Coronary artery (tissue), 2 donors: ENCODE measurements at regions not wholly inside any gene's neighbourhood (a gene's known extent, or its start where the extent isn't known, plus 50 kb on each side); places are given as distances from the start of the nearest gene placed in this dataset.

ENCODE experiments used
- DNase-seq: peaks from one replicate; pipeline ENCODE4 v3.0.0-alpha.2; 2017; ENCODE audit warnings: low spot score
- H3K27ac ChIP-seq, 2 donors: fragments of 200-600 bp; sonication (generic); one replicate each; pipeline ENCODE4 v1.5.1; 2016 to 2019
- H3K4me3 ChIP-seq: fragments of 200-600 bp; sonication (generic); 2 replicates; pipeline ENCODE4 v1.5.1; 2016; ENCODE audit warnings: mild to moderate bottlenecking, moderate library complexity
- TF ChIP-seq, protein P1 (sequence below): fragments of 200-600 bp; sonication (generic); IDR thresholded peaks from one replicate; pipeline ENCODE4 v1.5.1; 2019; ENCODE audit warnings: antibody characterized with exemption

DNA sequence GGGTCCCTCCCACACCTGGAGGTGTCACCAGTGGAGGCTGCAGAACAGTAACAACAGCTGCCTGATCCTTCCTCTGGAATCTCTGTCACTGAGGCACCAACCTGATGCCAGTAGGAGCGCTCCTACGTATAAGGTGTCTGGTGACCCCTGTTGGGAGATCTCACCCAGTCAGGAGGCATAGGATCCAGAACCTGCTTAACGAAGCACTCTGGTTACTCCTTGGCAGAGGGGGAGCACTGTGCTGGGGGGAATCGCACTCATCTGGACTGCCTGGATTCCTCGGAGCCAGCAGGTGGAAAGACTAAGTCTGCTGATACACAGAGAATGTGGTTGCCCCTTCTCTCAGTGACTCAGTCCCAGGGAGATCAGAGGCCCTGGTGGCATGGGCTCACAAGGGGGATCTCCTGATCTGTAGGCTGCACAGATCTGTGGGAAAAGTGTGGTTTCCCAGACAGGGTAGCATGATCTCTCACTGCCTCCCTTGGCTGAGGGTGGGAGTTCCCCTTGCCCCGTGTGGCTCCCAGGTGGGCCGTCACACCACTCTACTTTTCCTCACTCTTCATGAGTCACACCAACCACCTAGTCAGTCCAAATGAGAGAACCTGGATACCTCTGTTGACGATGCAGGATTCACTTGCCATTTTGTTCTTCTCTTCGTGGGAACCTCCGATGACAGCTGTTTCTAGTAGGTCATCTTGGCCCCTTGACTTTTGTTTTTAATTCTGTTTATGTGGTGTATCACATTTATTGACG is 305.9 kb downstream of the IDS start:
- Histone ChIP-seq H3K4me3 (no peak overlapping the region), H3K27ac (no peak overlapping the region)
- DNase-seq, result no peak
- TF ChIP-seq, protein P1, sequence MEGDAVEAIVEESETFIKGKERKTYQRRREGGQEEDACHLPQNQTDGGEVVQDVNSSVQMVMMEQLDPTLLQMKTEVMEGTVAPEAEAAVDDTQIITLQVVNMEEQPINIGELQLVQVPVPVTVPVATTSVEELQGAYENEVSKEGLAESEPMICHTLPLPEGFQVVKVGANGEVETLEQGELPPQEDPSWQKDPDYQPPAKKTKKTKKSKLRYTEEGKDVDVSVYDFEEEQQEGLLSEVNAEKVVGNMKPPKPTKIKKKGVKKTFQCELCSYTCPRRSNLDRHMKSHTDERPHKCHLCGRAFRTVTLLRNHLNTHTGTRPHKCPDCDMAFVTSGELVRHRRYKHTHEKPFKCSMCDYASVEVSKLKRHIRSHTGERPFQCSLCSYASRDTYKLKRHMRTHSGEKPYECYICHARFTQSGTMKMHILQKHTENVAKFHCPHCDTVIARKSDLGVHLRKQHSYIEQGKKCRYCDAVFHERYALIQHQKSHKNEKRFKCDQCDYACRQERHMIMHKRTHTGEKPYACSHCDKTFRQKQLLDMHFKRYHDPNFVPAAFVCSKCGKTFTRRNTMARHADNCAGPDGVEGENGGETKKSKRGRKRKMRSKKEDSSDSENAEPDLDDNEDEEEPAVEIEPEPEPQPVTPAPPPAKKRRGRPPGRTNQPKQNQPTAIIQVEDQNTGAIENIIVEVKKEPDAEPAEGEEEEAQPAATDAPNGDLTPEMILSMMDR, result no peak

DNA sequence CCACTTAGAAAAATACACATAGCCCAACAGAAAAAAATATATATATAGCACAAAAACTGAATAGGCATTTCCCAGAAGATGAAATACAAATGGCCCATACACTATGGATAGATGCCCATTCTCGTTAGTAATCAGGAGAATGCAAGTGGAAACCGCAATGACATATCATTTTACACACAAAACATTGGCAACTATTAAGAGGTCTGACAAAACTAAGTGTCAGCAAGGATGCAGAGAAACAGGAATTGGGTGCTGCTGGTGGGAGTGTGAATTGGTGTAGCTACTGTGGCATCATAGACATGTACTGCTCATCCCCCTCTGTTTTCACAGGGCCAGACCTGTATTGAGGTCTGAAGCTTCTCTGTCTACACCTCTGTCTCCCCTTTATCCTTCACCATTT is 320.0 kb downstream of the IDS start:
- Histone ChIP-seq H3K27ac (no peak overlapping the region), H3K4me3 (no peak overlapping the region)
- TF ChIP-seq, protein P1, result no peak
- DNase-seq, result no peak

DNA sequence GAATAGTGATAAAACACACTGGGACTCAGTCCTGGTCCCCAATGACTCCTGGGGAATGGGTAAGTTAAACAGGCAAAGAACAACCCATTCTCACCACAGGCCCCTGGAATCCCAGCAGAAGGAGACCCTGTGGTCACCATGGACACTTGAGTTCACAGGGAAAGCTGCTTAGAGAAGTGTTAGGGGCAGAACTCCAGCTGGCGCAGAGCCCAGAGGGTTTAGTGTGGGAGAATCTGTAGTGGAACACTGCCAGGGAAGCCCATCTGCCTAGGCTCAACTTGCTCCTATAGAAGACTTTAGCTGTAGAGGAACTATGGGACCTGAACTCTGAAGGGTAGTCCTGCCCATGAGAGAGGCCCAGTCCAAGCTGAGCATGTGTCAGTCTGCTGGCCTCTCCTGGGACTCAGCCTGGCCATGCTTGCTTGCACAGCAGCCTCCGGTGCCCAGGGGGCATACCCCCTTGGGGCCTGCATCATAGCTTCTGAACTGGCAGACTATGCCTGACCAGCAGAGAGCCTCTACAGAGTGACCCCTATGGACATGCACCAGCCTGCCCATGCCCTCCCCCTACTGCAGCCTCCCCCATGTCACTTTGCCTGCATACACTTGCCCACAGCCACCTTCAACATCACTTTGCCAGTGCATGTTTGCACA is 343.5 kb downstream of the IDS start:
- H3K27ac ChIP-seq, result no peak overlapping the region
- DNase-seq, result no peak
- TF ChIP-seq, protein P1, result no peak
- no peak overlapping the region for H3K4me3 ChIP-seq

DNA sequence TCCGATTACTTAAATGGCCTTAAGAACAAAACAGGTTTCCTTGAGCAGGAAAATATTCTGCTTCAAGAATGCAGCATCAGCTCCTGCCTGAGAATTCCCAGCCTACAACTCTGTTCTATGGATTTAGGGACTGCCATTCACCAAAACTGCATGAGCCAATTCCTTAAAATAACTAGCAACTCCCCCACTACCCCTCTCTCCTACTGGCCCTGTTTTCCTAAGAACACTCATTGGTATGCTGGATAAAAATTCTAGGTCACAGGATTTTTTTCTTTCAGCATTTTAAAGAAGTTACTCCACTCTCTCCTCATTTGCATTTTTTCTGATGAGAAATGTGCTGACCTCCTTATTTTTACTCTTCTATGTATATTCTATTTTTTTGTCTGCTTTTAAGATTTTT is 347.1 kb downstream of the IDS start:
- TF ChIP-seq, protein P1, result no peak
- H3K4me3 ChIP-seq, result no peak overlapping the region
- no peak for DNase-seq

DNA sequence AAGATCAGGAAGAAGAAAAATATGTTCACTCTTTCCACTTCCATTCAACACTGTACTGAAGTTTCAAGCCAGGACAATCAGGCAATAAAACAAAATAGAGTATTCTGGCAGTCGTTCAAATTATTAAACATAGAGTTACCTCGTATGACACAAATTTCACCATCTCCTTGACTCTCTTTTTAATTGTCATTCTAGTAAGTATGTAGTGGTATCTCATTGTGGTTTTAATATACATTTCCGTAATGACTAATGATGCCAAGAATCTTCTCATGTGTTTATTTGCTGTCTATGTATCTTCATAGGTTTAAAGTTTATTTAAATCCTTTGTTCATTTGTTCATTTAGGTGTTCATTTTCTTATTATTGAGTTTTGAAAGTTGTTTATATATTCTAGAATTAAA is 352.2 kb downstream of the IDS start:
- TF ChIP-seq, protein P1, result no peak
- DNase-seq, result no peak
- Histone ChIP-seq H3K27ac (no peak overlapping the region), H3K4me3 (no peak overlapping the region)

More for the DNA sequence above, 347.1 kb downstream of the IDS start:
- no peak overlapping the region for H3K27ac ChIP-seq

DNA sequence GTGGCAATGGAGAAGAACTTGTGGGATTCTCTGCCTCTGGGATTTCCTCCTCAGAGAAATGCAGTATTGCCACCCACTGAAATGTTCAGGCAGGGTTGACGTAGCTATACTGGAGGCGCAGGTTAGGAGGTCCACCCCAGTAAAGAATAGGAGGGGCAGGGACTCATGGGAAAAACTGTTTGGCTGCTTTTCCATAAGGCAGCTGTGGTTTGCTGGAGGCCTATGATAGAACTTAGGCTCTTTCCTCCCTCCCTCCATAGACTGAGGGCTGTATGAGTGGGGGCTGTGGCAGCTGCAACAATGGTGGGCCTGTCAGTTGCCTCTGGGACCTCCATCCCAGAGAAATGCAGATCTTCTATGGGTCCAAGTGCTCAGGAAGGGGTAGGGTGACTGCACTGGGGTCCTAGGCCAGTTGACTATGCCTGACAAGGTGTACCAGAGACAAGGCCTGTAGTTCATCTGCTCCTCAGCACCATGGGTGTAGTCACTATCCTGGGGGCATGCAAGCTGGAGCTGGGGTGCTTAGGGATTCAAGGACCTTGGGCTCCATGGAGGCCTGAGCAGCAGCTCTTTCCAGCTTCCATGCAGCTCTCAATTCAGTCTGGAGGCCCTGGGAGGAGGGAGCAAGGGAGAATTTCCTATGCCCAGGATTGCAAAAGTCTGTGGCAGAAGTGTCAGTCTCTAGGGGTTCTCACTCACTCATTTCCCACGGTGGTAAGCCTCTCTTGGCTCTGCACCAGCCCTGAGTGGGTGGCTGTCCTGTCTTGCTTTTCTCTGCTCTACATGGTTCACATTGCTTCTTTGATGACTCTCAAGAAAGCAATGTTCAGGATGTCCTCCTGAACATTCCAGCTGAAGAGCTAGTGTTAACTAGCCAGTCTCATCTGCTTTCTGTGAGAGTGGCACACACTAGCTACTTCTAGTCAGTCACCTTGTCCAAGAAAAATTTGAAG is 353.0 kb downstream of the IDS start:
- Histone ChIP-seq H3K27ac (no peak overlapping the region), H3K4me3 (no peak overlapping the region)
- no peak for DNase-seq
- TF ChIP-seq, protein P1, result no peak
